Retinal pigment epithelial cell (primary cell): ENCODE measurements at regions not wholly inside any gene's neighbourhood (a gene's known extent, or its start where the extent isn't known, plus 50 kb on each side); places are given as distances from the start of the nearest gene placed in this dataset.
"Not testable (repeated sequence)": the region's sequence is repeated elsewhere in the genome, so short reads cannot be mapped to it uniquely, and the experiment has no call there.

Source experiments
- DNase-seq: peaks from one replicate; pipeline ENCODE4 v3.0.0-alpha.2; 2010; ENCODE audit warnings: low read depth
- H3K4me3 ChIP-seq: 2 replicates; pipeline ENCODE4 v1.5.1; 2011; ENCODE audit warnings: mild to moderate bottlenecking, low read length, control low read depth, moderate library complexity
- CTCF ChIP-seq: conservative IDR thresholded peaks from 2 replicates; pipeline ENCODE4 v1.5.1; 2011; ENCODE audit warnings: low read depth, low read length, control low read depth, inconsistent platforms

GRCh38 chr3:10644189-10644588 lies 138.8 kb upstream of the ATP2B2 start:
- TF ChIP-seq CTCF = no peak
- H3K4me3 ChIP-seq = no peak overlapping the region
- DNase-seq = no peak

GRCh38 chr3:10645800-10646199 lies 140.4 kb upstream of the ATP2B2 start:
- TF ChIP-seq CTCF = no peak
- DNase-seq = no peak
- no peak overlapping the region for H3K4me3 ChIP-seq

- TF ChIP-seq CTCF = no peak
- H3K4me3 ChIP-seq = no peak overlapping the region
- DNase-seq = no peak
Measured at GRCh38 chr3:10646531-10647335, 141.3 kb upstream of the ATP2B2 start.

GRCh38 chr3:10647376-10647775 lies 142.0 kb upstream of the ATP2B2 start:
- TF ChIP-seq CTCF = no peak
- no peak overlapping the region for H3K4me3 ChIP-seq
- DNase-seq = no peak

GRCh38 chr3:10648181-10648580 lies 142.8 kb upstream of the ATP2B2 start:
- TF ChIP-seq CTCF = no peak
- no peak for DNase-seq
- no peak overlapping the region for H3K4me3 ChIP-seq

GRCh38 chr3:10649463-10649862 lies 144.1 kb upstream of the ATP2B2 start:
- H3K4me3 ChIP-seq, DNase-seq: not testable (repeated sequence)

GRCh38 chr3:10651506-10651905 lies 146.1 kb upstream of the ATP2B2 start:
- no peak for DNase-seq
- no peak overlapping the region for H3K4me3 ChIP-seq
- no peak for TF ChIP-seq CTCF
